PC-9 (cell line): ENCODE measurements at regions not wholly inside any gene's neighbourhood (a gene's known extent, or its start where the extent isn't known, plus 50 kb on each side); places are given as distances from the start of the nearest gene placed in this dataset.

Experiments
- BruUV-seq: library from RNA; stranded (reverse); fragments of 400-500 nt; replicated peaks from 2 replicates; lab custom pipeline; 2021; lab: Mats Ljungman, UMichigan
- CTCF ChIA-PET: fragments of 300-600 bp; sonication (Branson Sonifier 250); formaldehyde crosslinking; loops from one replicate; lab custom pipeline; 2022; ENCODE audit warnings: antibody characterized with exemption; lab: Charles Lee
- POLR2A ChIA-PET: fragments of 300-600 bp; sonication (Branson Sonifier 250); formaldehyde crosslinking; loops from one replicate; lab custom pipeline; 2022; ENCODE audit warnings: antibody characterized with exemption; ENCODE audit not compliant: unreplicated experiment; lab: Charles Lee
- DNase-seq, 2 experiments: peaks; one replicate each; pipeline versions ENCODE4 v3.0.0 to v3.0.0-alpha.2; 2015 to 2022; ENCODE audit warnings: mixed read lengths in 1 of 2
- H2AFZ ChIP-seq: fragments of 200-600 bp; sonication (generic); 2 replicates; pipeline ENCODE4 v1.8.1; 2017; ENCODE audit warnings: antibody characterized with exemption
- H3F3A ChIP-seq: fragments of 200-600 bp; sonication (generic); 2 replicates; pipeline ENCODE4 v1.8.1; 2017; ENCODE audit warnings: antibody characterized with exemption, mild to moderate bottlenecking, low read depth; ENCODE audit not compliant: insufficient read depth
- H3K27ac ChIP-seq: fragments of 200-600 bp; sonication (generic); 2 replicates; pipeline ENCODE4 v1.6.1; 2016; ENCODE audit warnings: mixed run types
- H3K27me3 ChIP-seq: fragments of 200-600 bp; sonication (generic); 2 replicates; pipeline ENCODE4 v1.6.1; 2016; ENCODE audit warnings: low read depth, mixed run types; ENCODE audit not compliant: insufficient read depth
- H3K36me3 ChIP-seq: fragments of 200-600 bp; sonication (generic); 2 replicates; pipeline ENCODE4 v1.6.1; 2016; ENCODE audit warnings: low read depth, mixed run types
- H3K4me1 ChIP-seq: fragments of 200-600 bp; sonication (generic); replicated peaks from 2 replicates; pipeline ENCODE4 v1.6.1; 2016; ENCODE audit warnings: mixed run types; ENCODE audit not compliant: insufficient read depth
- H3K4me2 ChIP-seq: fragments of 200-600 bp; sonication (generic); 2 replicates; pipeline ENCODE4 v1.6.1; 2017; ENCODE audit warnings: mixed run types
- H3K4me3 ChIP-seq: fragments of 200-600 bp; sonication (generic); 2 replicates; pipeline ENCODE4 v1.6.1; 2016; ENCODE audit warnings: mixed run types
- H3K79me2 ChIP-seq: fragments of 200-600 bp; sonication (generic); 2 replicates; pipeline ENCODE4 v1.6.1; 2017; ENCODE audit warnings: low read depth, mixed run types
- H3K9me2 ChIP-seq: fragments of 200-600 bp; sonication (generic); 2 replicates; pipeline ENCODE4 v1.8.1; 2017; ENCODE audit warnings: mild to moderate bottlenecking; ENCODE audit not compliant: insufficient read depth
- H3K9me3 ChIP-seq: fragments of 200-600 bp; sonication (generic); 2 replicates; pipeline ENCODE4 v1.8.1; 2016; ENCODE audit warnings: low read depth; ENCODE audit not compliant: insufficient read depth
- H4K20me1 ChIP-seq: fragments of 200-600 bp; sonication (generic); 2 replicates; pipeline ENCODE4 v1.8.1; 2017; ENCODE audit not compliant: insufficient read depth
- CTCF ChIP-seq: fragments of 200-600 bp; sonication (generic); conservative IDR thresholded peaks from 2 replicates; pipeline ENCODE4 v1.6.1; 2017; ENCODE audit warnings: mixed run types, antibody characterized with exemption, mild to moderate bottlenecking, moderate library complexity
- EZH2 ChIP-seq: fragments of 200-600 bp; sonication (generic); IDR thresholded peaks from 2 replicates; pipeline ENCODE4 v1.8.0; 2017; ENCODE audit warnings: antibody characterized with exemption, low read depth
- intact Hi-C: fragments of 100-400 bp; cut with micrococcal nuclease; formaldehyde crosslinking; loops from one replicate; pipeline ENCODE4 v1.10.0; 2022; ENCODE audit not compliant: unreplicated experiment

GRCh38 chr17:69640073-69640472 lies 225.6 kb downstream of the MAP2K6 start:
- Histone ChIP-seq H3F3A (no peaks in the 10 kb centered on the region), H2AFZ (no peak overlapping the region), H3K36me3 (no peaks in the 10 kb centered on the region), H3K27ac (no peak overlapping the region), H3K9me2 (no peaks in the 10 kb centered on the region), H3K9me3 (no peaks in the 10 kb centered on the region), H3K79me2 (no peaks in the 10 kb centered on the region), H3K4me2 (no peak overlapping the region), H3K4me1 (no peaks in the 10 kb centered on the region), H3K27me3 (no peaks in the 10 kb centered on the region), H4K20me1 (no peaks in the 10 kb centered on the region), H3K4me3 (no peak overlapping the region)
- ChIA-PET CTCF (no interaction called here), POLR2A (no interaction called here)
- no peak for DNase-seq
- intact Hi-C loops = no loop called here
- no TSS peak for BruUV-seq
- TF ChIP-seq EZH2 = no peak
- no peak for TF ChIP-seq CTCF

- intact Hi-C loops = no loop called here
- Histone ChIP-seq H3K4me2 (no peak overlapping the region), H3K4me1 (no peaks in the 10 kb centered on the region), H3F3A (no peaks in the 10 kb centered on the region), H4K20me1 (no peaks in the 10 kb centered on the region), H3K4me3 (no peak overlapping the region), H3K27me3 (no peaks in the 10 kb centered on the region), H3K27ac (no peak overlapping the region), H3K36me3 (no peaks in the 10 kb centered on the region), H3K79me2 (no peaks in the 10 kb centered on the region), H3K9me3 (no peaks in the 10 kb centered on the region), H3K9me2 (no peaks in the 10 kb centered on the region), H2AFZ (no peak overlapping the region)
- TF ChIP-seq EZH2 (no peak), CTCF (no peak)
- ChIA-PET CTCF (no interaction called here), POLR2A (no interaction called here)
- DNase-seq = no peak
- BruUV-seq = no TSS peak
Measured at GRCh38 chr17:69643686-69644085, 229.2 kb downstream of the MAP2K6 start.

- Histone ChIP-seq H3K4me2 (no peak overlapping the region), H3K4me1 (no peaks in the 10 kb centered on the region), H3F3A (no peaks in the 10 kb centered on the region), H3K27ac (no peak overlapping the region), H3K9me3 (no peaks in the 10 kb centered on the region), H2AFZ (no peak overlapping the region), H3K9me2 (no peaks in the 10 kb centered on the region), H3K4me3 (no peak overlapping the region), H3K79me2 (no peaks in the 10 kb centered on the region), H4K20me1 (no peaks in the 10 kb centered on the region), H3K27me3 (no peaks in the 10 kb centered on the region), H3K36me3 (no peaks in the 10 kb centered on the region)
- no peak for DNase-seq
- POLR2A ChIA-PET = no interaction called here
- intact Hi-C loops = no loop called here
- BruUV-seq = no TSS peak
- CTCF ChIA-PET = no interaction called here
- TF ChIP-seq EZH2 (no peak), CTCF (no peak)
Measured at GRCh38 chr17:69646729-69647128, 232.2 kb downstream of the MAP2K6 start.
